GM21423 (cell line): ENCODE measurements at regions not wholly inside any gene's neighbourhood (a gene's known extent, or its start where the extent isn't known, plus 50 kb on each side); places are given as distances from the start of the nearest gene placed in this dataset.
"Not testable (repeated sequence)": the region's sequence is repeated elsewhere in the genome, so short reads cannot be mapped to it uniquely, and the experiment has no call there.

ENCODE experiments used
- ATAC-seq: cut with Tn5 transposase; IDR thresholded peaks from one replicate; pipeline ENCODE4 v1.9.1; 2021; ENCODE audit warnings: mild to moderate bottlenecking, moderate library complexity; ENCODE audit not compliant: unreplicated experiment

- ATAC-seq, result not testable (repeated sequence)
These were observed 51.5 kb downstream of the VPREB1 start for GRCh38 chr22:22296047-22296446.

- ATAC-seq, result not testable (repeated sequence)
These were observed 52.7 kb downstream of the VPREB1 start for GRCh38 chr22:22297159-22297793.

GRCh38 chr22:22297794-22298653, 53.4 kb downstream of the VPREB1 start:
- peak; percentile 76 for ATAC-seq

GRCh38 chr22:22298654-22299009, 54.0 kb downstream of the VPREB1 start:
- not testable (repeated sequence) for ATAC-seq

- ATAC-seq, result not testable (repeated sequence)
These were observed 55.9 kb downstream of the VPREB1 start for GRCh38 chr22:22300511-22300910.

GRCh38 chr22:22300946-22301345, 56.4 kb downstream of the VPREB1 start:
- ATAC-seq, result not testable (repeated sequence)

- ATAC-seq, result no peak
These were observed 72.0 kb downstream of the VPREB1 start for GRCh38 chr22:22316589-22316988.

- no peak for ATAC-seq
These were observed 74.3 kb downstream of the VPREB1 start for GRCh38 chr22:22318723-22319465.

GRCh38 chr22:22321743-22322611, 77.4 kb downstream of the VPREB1 start:
- peak; percentile 79 for ATAC-seq

GRCh38 chr22:22322792-22323191, 78.2 kb downstream of the VPREB1 start:
- no peak for ATAC-seq

GRCh38 chr22:22327723-22328122, 83.1 kb downstream of the VPREB1 start:
- no peak for ATAC-seq

- no peak for ATAC-seq
These were observed 85.2 kb downstream of the VPREB1 start for GRCh38 chr22:22329792-22330191.

- not testable (repeated sequence) for ATAC-seq
These were observed 91.1 kb downstream of the VPREB1 start for GRCh38 chr22:22335640-22336039.

GRCh38 chr22:22336333-22336732, 91.7 kb downstream of the VPREB1 start:
- not testable (repeated sequence) for ATAC-seq

GRCh38 chr22:22338778-22339177, 94.2 kb downstream of the VPREB1 start:
- not testable (repeated sequence) for ATAC-seq

GRCh38 chr22:22341736-22342135, 97.2 kb downstream of the VPREB1 start:
- no peak for ATAC-seq

GRCh38 chr22:22342697-22343580, 98.4 kb downstream of the VPREB1 start:
- no peak for ATAC-seq

GRCh38 chr22:22343581-22344296, 99.2 kb downstream of the VPREB1 start:
- ATAC-seq, result no peak

- ATAC-seq, result no peak
These were observed 99.8 kb downstream of the VPREB1 start for GRCh38 chr22:22344430-22344829.
